HPDE6-E6E7 (cell line): ENCODE measurements at regions not wholly inside any gene's neighbourhood (a gene's known extent, or its start where the extent isn't known, plus 50 kb on each side); places are given as distances from the start of the nearest gene placed in this dataset.
"Not testable (repeated sequence)": the region's sequence is repeated elsewhere in the genome, so short reads cannot be mapped to it uniquely, and the experiment has no call there.

Source experiments
- DNase-seq: peaks from one replicate; pipeline ENCODE4 v3.0.0; 2011; ENCODE audit warnings: missing footprints; ENCODE audit errors: extremely low spot score

- no peak for DNase-seq
These were observed 413.8 kb downstream of the GBA3 start for GRCh38 chr4:23106516-23106915.

- DNase-seq, result no peak
These were observed 413.1 kb downstream of the GBA3 start for GRCh38 chr4:23105759-23106370.

DNA sequence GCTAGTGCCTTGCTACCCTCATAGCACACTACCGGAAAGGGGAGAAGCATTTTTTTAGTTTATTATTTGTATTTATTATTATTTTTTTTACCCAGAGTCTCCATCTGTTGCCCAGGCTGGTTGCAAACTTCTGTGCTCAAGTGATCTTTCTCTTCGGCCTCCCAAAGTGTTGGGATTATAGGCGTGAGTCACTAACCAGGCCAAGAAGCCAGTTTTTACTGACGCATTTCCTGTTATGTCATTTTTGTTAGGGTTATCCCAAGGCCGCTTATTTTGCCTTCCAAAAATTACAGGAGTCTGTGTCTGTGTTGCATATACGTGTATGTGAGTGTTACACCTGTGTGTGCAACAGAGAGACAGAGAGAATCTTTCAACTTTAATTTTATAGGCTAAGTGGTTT is 404.5 kb downstream of the GBA3 start:
- DNase-seq, result no peak

DNA sequence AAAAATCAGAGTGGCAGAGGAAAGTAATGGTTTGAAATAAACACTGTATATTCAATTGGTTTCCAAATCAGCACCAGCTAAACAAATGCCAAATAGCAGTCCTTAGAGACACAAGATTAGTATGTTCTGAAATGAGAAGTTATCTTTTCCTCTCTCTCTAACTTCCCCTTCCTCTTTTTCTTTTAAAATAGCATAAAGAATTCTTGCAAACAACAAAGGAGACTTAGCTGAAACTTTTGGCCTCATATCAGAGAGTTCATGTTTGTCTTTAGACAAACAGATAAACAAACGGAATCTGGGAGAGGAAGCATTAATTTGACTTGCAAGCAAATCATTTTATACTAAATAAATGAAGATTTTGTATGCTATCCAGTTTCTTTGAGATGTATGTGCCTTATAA is 399.0 kb downstream of the GBA3 start:
- no peak for DNase-seq

DNA sequence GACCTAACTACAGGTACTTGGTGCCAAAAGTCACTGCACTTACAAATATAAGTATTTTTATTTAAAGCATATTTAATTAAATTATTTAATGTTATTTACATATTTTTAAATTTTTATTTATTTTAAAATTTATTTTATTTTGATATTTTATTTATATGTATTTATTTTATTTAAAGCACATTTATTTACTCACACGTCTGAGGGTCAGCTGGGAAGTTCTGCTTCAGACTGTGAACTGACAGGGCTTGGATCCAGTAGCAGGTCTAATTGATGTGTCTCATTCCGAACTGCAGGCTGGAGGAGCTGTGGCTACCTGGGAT is 392.5 kb downstream of the GBA3 start:
- DNase-seq, result no peak

DNA sequence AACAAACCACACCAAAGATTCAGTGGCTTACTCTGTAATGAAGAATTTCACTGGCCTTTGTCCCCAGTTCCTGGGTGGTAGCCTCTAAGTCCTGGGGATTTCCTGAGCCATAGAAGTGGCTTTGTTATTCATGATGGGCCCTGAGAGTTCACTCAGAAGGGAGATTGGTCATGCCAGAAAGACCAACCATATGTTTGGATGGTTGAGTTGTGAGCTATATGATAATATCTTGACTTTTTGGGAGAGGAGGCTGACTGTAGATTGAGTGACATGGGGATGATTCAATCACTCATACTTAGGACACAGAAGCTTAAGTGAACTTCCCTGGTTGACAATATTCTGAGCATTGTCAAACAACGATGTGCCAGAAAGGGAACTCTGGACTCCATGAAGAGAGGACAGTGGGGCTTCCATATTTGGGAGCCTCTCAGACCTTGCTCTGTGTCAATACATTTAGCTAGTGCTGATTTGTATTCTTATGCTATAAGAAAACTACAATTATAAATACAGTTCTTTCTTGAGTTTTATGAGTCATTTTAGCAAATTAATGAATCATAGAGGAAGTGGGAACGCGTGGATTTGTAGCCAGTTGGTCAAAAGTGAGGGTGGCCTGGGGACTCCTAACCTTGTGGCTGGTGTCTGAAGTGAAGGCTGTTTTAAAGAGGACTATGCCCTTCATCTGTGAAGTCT is 392.0 kb downstream of the GBA3 start:
- DNase-seq, result no peak

GRCh38 chr4:23083391-23083790 is 390.7 kb downstream of the GBA3 start:
- DNase-seq, result no peak

- not testable (repeated sequence) for DNase-seq
These were observed 387.4 kb downstream of the GBA3 start for GRCh38 chr4:23080171-23080570.

DNA sequence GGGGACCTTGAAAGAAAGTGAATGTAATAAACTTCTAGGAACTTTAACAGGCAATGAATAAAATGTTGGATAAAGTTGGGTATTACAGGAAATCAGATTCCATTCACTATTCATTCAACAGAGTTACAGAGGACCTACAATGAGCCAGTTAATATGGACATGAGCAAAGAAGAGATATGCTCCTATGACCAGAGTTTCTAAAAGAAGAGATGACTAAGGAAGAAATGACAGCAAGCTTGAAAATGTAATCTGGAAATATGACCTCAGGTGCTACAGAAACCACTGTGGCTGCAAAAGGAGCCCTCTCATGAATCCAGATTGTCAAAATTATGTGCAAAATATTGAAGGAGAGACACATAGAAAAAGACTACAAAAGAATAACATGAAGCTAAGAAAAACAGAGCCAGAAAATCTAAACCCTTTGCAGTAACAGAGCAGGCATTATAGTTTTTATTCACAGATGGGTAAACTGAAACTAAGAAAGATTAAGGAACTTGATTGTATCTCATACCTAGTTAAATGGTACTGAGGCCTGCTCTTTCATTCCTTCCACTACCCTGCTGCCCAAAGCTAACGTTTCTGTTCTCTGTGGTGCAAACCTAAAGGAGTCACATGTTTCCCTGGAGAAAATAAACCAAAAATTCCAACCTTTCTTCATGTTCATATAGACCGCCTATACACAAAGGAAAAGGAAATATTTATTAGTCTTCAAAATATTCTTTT is 378.3 kb downstream of the GBA3 start:
- no peak for DNase-seq

GRCh38 chr4:23068756-23069155 is 376.0 kb downstream of the GBA3 start:
- no peak for DNase-seq

- no peak for DNase-seq
These were observed 375.6 kb downstream of the GBA3 start for GRCh38 chr4:23068287-23068686.

- DNase-seq, result no peak
These were observed 369.5 kb downstream of the GBA3 start for GRCh38 chr4:23062188-23062587.

DNA sequence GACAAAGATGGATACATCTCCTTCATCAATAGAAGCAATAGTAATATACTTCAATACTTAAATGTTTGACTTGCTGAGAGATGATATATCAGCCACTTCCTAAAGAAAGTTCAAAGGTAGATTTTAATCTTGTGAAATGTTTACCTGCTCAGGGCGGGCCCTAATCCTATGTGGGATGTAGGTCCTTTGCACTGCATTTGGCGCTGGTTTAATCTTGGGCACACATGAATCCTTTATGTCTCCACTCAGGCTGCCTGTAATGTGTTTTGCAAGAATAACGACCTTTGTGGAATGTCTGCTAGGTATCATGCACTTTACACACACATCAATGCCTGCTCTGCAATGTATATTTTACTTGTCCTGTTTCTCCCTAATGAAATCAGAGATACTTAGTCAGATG is 368.7 kb downstream of the GBA3 start:
- no peak for DNase-seq

- no peak for DNase-seq
These were observed 368.0 kb downstream of the GBA3 start for GRCh38 chr4:23060776-23061175.

DNA sequence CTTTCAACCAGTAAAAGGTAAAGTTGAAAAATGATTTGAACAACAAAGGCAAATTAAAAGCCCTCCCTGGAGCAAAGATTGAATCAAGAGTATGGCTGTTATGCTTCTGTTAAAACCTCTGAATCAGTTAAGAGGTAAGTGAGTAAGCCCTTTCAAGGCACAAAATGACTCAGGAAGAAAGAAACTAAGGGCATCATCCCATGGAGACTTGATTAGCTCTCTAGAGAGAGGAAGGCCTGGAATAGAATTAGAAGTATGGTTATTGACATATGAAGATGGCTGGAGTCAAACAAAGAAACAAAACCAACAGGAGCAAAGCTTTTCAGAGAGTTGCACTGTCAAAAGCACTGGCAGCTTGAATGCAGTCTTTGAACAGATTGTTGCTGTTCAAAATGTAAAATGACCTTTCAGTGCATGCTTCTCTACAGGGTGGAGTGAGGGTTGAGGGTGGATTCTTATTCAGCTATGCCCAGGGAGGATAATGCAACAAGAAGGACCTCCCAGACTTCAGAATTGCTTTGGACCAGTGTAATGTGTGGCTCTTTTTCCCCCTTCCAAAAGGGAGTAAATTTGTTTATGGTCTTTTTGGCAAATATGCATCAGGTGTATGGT is 365.5 kb downstream of the GBA3 start:
- DNase-seq, result no peak

- no peak for DNase-seq
These were observed 348.8 kb downstream of the GBA3 start for GRCh38 chr4:23041501-23041900.

DNA sequence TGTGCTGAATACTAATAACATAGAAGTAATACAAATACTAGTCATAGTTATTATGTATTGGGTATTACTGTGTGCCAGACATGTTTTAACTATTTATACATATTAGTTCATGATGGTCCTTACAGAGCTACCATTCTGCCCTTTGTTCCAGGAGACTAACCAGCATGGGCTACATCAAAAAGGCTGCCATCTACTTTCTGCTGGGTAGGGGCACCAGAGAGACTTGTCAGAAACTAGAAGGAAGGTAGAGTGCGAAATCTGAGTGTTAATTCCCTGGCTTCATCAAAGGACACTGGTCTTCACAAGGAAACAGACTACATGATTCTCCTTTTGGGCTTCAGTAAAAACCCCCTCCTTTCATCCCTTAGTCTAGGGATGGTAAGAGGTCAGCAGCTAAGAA is 347.8 kb downstream of the GBA3 start:
- DNase-seq, result no peak

- DNase-seq, result no peak
These were observed 347.1 kb downstream of the GBA3 start for GRCh38 chr4:23039818-23040217.

GRCh38 chr4:23038626-23039491 is 346.1 kb downstream of the GBA3 start:
- DNase-seq, result no peak

DNA sequence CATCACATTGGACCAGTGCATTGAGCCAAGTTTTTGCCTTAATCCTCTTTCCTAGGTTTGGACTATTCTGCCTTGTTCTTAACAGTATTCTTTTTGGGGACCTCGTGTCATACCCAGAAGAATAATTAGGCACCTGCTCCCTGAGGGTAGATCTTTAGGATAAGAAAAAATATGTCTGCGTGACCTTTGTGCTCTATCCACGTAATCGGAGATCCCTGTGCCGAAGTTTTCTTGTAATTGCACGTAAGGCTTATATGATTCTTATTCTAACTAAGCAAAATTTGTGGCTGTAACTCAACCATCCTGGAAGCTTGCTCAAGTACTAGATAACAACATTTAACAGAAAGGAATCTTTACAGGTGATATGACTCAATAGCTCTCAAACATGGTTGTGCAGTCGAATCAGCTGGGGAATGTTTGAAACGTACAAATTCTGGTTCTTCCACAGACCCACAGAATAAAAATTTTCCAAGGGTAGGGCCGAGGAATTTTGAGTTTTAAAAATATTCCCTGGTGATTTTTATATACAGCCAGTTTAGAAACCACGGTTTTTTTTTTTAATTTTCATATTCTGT is 344.3 kb downstream of the GBA3 start:
- DNase-seq, result no peak

DNA sequence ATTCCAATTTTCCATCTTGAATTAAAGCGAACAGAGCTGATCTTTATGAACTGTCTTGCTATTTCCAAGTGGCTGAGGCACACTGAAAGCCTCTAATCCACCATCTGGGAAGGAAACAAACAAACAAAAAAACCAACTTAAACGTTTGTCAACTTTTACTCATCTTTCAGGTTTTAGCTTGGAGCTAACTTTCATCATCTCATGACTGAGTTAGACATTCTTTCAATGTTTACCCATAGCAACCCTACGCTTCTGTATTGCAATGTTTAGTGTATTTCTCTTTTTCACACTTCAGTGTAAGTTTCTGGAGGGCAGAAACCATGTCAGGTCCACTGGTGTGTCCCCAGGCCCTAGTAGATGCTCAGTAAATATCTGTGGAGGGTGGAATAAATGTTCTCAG is 343.8 kb downstream of the GBA3 start:
- DNase-seq, result no peak
